WI38 (cell line): ENCODE measurements at regions not wholly inside any gene's neighbourhood (a gene's known extent, or its start where the extent isn't known, plus 50 kb on each side); places are given as distances from the start of the nearest gene placed in this dataset.

ENCODE experiments used
- H3K4me3 ChIP-seq: 2 replicates; pipeline ENCODE4 v1.5.1; 2011; ENCODE audit warnings: low read depth, mild to moderate bottlenecking, control low read depth, low read length
- CTCF ChIP-seq: IDR thresholded peaks from 2 replicates; pipeline ENCODE4 v1.5.1; 2012; ENCODE audit warnings: low read depth, mild to moderate bottlenecking, control low read depth, low read length

GRCh38 chr9:15047028-15047551 is 136.9 kb upstream of the FREM1 start:
- H3K4me3 ChIP-seq = no peak overlapping the region
- TF ChIP-seq CTCF = no peak

DNA sequence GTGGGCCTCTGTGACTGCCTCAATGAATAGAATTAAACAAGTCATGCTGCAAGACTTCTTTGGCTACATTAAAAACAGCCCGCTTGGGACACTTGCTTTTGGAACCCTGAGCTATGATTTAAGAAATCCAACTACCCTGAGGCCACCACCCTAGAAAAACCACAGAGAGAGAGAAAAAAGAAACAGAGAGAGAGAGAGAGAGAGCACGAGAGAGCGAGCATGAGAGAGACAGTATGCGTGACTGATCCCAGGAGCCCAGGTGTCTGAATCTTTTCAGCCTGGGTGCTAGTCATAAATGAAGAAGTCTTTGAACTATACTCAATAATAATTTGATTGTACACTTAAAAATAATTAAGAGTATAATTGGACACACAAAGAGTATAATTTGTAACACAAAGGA is 123.1 kb upstream of the FREM1 start:
- no peak overlapping the region for H3K4me3 ChIP-seq
- no peak for TF ChIP-seq CTCF

- H3K4me3 ChIP-seq = no peak overlapping the region
- no peak for TF ChIP-seq CTCF
Measured at GRCh38 chr9:15032860-15033259, 122.6 kb upstream of the FREM1 start.

GRCh38 chr9:15021146-15021545 is 110.9 kb upstream of the FREM1 start:
- H3K4me3 ChIP-seq = no peak overlapping the region
- no peak for TF ChIP-seq CTCF

GRCh38 chr9:15018096-15018637 is 107.9 kb upstream of the FREM1 start:
- TF ChIP-seq CTCF = no peak
- H3K4me3 ChIP-seq = no peak overlapping the region

DNA sequence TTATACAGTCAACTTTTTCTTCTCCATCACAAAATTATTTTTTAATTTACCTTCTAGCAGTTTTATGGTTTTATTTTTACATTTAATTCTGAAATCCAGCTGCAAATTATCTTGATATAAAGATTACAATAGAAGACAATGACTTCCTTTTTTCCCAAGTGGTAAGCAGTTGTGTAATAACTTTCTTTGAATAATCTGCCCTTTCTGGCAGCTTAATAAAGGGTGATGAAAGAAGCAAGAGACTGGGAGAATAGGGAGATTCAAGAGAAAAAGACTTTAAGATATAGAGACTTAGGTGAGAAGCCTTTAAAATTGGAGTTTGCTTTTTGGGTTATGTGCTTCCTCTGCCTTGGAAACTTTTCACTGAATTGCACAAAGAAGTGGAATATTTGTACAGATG is 100.4 kb upstream of the FREM1 start:
- no peak for TF ChIP-seq CTCF
- no peak overlapping the region for H3K4me3 ChIP-seq

- TF ChIP-seq CTCF = no peak
- no peak overlapping the region for H3K4me3 ChIP-seq
Measured at GRCh38 chr9:15007698-15008097, 97.5 kb upstream of the FREM1 start.
